ENCODE measurements at regions not wholly inside any gene's neighbourhood (a gene's known extent, or its start where the extent isn't known, plus 50 kb on each side); places are given as distances from the start of the nearest gene placed in this dataset.

GRCh38 chr14:98227000-98227726, 1044.8 kb downstream of the BCL11B start:
- intact Hi-C loops (cut with micrococcal nuclease; ENCODE audit: unreplicated experiment) = no loop called here
- Mint-ChIP-seq H3K4me1 (ENCODE audit: low read depth, unreplicated experiment) (peaks cover 6% of the 10 kb centered on the region), H3K9me3 (ENCODE audit: unreplicated experiment) (no peaks in the 10 kb centered on the region), H3K27me3 (ENCODE audit: insufficient read depth, unreplicated experiment) (peaks cover 9% of the 10 kb centered on the region), H3K36me3 (ENCODE audit: insufficient read depth, unreplicated experiment) (no peaks in the 10 kb centered on the region), H3K27ac (ENCODE audit: unreplicated experiment) (no peak overlapping the region), H3K4me3 (ENCODE audit: unreplicated experiment) (no peak overlapping the region)
- Histone ChIP-seq H3K4me3 (ENCODE audit: low read depth, low read length) (no peak overlapping the region), H3K36me3 (ENCODE audit: control insufficient read depth, insufficient read depth, low read length) (no peaks in the 10 kb centered on the region), H3K9me3 (no peaks in the 10 kb centered on the region), H3K4me1 (no peaks in the 10 kb centered on the region), H3K27me3 (replicated peaks; ENCODE audit: control insufficient read depth, insufficient read depth, low read length) (no peaks in the 10 kb centered on the region)
- ChIA-PET POLR2A (no interaction called here), CTCF (no interaction called here)
- TF ChIP-seq CTCF (IDR thresholded peaks at IDR 0.05; ENCODE audit: insufficient read depth in 1 of 2, low read depth in 1 of 2, low read length in 1 of 2, severe bottlenecking in 1 of 2, unreplicated experiment in 1 of 2) = no peak
- no peak for DNase-seq
- no TSS peak for BruUV-seq (replicated peaks)

- H3K27me3 ChIP-seq (replicated peaks; ENCODE audit: control insufficient read depth, insufficient read depth, low read length) = no peaks in the 10 kb centered on the region
- no peaks in the 10 kb centered on the region for H3K36me3 ChIP-seq (ENCODE audit: control insufficient read depth, insufficient read depth, low read length)
- H3K4me3 ChIP-seq (ENCODE audit: low read depth, low read length) = no peak overlapping the region
- intact Hi-C loops (cut with micrococcal nuclease; ENCODE audit: unreplicated experiment) = no loop called here
- ChIA-PET CTCF (no interaction called here), POLR2A (no interaction called here)
- no peak for TF ChIP-seq CTCF (IDR thresholded peaks at IDR 0.05; ENCODE audit: insufficient read depth in 1 of 2, low read depth in 1 of 2, low read length in 1 of 2, severe bottlenecking in 1 of 2, unreplicated experiment in 1 of 2)
- DNase-seq = no peak
- H3K9me3 ChIP-seq = no peaks in the 10 kb centered on the region
- BruUV-seq (replicated peaks) = no TSS peak
- Mint-ChIP-seq H3K4me3 (ENCODE audit: unreplicated experiment) (no peak overlapping the region), H3K36me3 (ENCODE audit: insufficient read depth, unreplicated experiment) (no peaks in the 10 kb centered on the region), H3K27ac (ENCODE audit: unreplicated experiment) (no peak overlapping the region), H3K4me1 (ENCODE audit: low read depth, unreplicated experiment) (peaks cover 6% of the 10 kb centered on the region), H3K9me3 (ENCODE audit: unreplicated experiment) (no peaks in the 10 kb centered on the region), H3K27me3 (ENCODE audit: insufficient read depth, unreplicated experiment) (peaks cover 9% of the 10 kb centered on the region)
- H3K4me1 ChIP-seq = no peaks in the 10 kb centered on the region
Observed at GRCh38 chr14:98227727-98228111, 1044.3 kb downstream of the BCL11B start.

- Mint-ChIP-seq H3K4me1 (ENCODE audit: low read depth, unreplicated experiment) (no peaks in the 10 kb centered on the region), H3K4me3 (ENCODE audit: unreplicated experiment) (no peak overlapping the region), H3K9me3 (ENCODE audit: unreplicated experiment) (no peaks in the 10 kb centered on the region), H3K27ac (ENCODE audit: unreplicated experiment) (no peak overlapping the region), H3K27me3 (ENCODE audit: insufficient read depth, unreplicated experiment) (peaks cover 9% of the 10 kb centered on the region), H3K36me3 (ENCODE audit: insufficient read depth, unreplicated experiment) (no peaks in the 10 kb centered on the region)
- BruUV-seq (replicated peaks) = no TSS peak
- POLR2A ChIA-PET = no interaction called here
- CTCF ChIA-PET = interaction anchor here (0.6 kb wide), 1 partner anchor 232 kb away, joined by 3 read pairs; no protein-coding TSS in a partner anchor
- H3K27me3 ChIP-seq (replicated peaks; ENCODE audit: control insufficient read depth, insufficient read depth, low read length) = no peaks in the 10 kb centered on the region
- no peaks in the 10 kb centered on the region for H3K4me1 ChIP-seq
- intact Hi-C loops (cut with micrococcal nuclease; ENCODE audit: unreplicated experiment) = no loop called here
- TF ChIP-seq CTCF (IDR thresholded peaks at IDR 0.05; ENCODE audit: insufficient read depth in 1 of 2, low read depth in 1 of 2, low read length in 1 of 2, severe bottlenecking in 1 of 2, unreplicated experiment in 1 of 2) = no peak
- H3K36me3 ChIP-seq (ENCODE audit: control insufficient read depth, insufficient read depth, low read length) = no peaks in the 10 kb centered on the region
- no peak overlapping the region for H3K4me3 ChIP-seq (ENCODE audit: low read depth, low read length)
- no peak for DNase-seq
- H3K9me3 ChIP-seq = no peaks in the 10 kb centered on the region
Observed at GRCh38 chr14:98229656-98230366, 1042.2 kb downstream of the BCL11B start.

Data from Caco-2 (cell line).